SK-N-MC (cell line): ENCODE measurements at regions not wholly inside any gene's neighbourhood (a gene's known extent, or its start where the extent isn't known, plus 50 kb on each side); places are given as distances from the start of the nearest gene placed in this dataset.

ENCODE experiments used
- EZH2 ChIP-seq: fragments of 200-600 bp; sonication (generic); IDR thresholded peaks from one replicate; pipeline ENCODE4 v1.6.1; 2017; ENCODE audit warnings: antibody characterized with exemption
- POLR2AphosphoS5 ChIP-seq: IDR thresholded peaks from 2 replicates; pipeline ENCODE4 v1.6.1; 2012; ENCODE audit warnings: mild to moderate bottlenecking, low read depth, low read length, borderline replicate concordance

- TF ChIP-seq EZH2: no peak
- no peak for TF ChIP-seq POLR2AphosphoS5
Measured at GRCh38 chr9:84511651-84512050, 157.9 kb upstream of the NTRK2 start.
